NCI-H2196 (cell line): ENCODE measurements at regions not wholly inside any gene's neighbourhood (a gene's known extent, or its start where the extent isn't known, plus 50 kb on each side); places are given as distances from the start of the nearest gene placed in this dataset.
"Not testable (repeated sequence)": the region's sequence is repeated elsewhere in the genome, so short reads cannot be mapped to it uniquely, and the experiment has no call there.

Source experiments
- DNase-seq: peaks from one replicate; lab custom pipeline; 2025; ENCODE audit not compliant: unreplicated experiment; lab: John Stamatoyannopoulos, UW

DNA sequence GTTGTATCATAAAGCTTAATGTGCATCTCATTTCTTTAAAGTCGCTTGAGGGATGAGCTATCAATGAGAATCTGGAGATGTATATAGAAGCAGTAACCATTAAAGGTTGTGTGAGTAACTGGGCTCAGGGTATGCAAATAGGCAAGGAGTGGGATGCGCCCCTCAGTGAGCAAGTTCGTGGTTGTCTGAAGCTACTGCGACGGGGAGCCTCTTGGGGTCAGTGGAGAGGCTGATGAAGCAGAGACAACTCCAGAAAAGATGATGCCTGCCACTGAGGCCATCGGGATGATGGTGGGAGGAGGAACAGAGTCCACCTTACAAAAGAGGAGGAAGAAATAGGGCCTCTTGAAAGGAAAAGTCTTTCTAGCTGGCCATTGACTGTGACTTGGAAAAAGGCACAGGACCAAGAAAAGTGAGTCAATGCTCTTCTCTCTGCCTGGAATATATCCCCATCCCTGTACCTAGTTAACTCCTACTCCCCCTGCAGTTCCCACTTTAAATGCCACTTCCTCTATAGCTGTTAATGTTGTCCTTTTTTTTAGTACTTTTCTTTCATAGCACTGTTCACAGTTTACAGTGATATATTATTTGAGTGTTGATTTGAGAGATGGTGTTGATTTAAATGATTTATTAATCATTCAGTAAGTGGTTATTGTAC, 51.4 kb upstream of the LSM6 start:
- DNase-seq, result no peak

DNA sequence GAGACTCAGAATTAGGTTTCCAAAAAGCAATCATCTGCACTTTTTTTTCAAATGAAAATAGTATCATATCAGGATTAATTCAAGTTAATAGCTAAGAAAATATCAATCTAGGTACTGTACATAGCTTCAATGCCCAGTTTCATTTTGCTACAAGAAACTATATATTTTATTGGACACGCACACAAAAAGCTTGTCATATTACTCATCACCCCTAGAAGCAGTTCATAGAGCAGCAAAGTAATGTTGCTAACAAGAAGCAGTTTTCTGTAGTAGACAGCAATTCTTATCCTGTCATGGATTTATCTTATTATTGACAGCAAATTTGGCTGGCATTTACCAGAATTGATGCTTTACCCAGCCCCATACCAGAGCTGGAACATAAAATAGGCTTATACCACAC, 52.3 kb upstream of the LSM6 start:
- DNase-seq, result no peak

- no peak for DNase-seq
Observed at GRCh38 chr4:146122398-146122797, 53.1 kb upstream of the LSM6 start.

DNA sequence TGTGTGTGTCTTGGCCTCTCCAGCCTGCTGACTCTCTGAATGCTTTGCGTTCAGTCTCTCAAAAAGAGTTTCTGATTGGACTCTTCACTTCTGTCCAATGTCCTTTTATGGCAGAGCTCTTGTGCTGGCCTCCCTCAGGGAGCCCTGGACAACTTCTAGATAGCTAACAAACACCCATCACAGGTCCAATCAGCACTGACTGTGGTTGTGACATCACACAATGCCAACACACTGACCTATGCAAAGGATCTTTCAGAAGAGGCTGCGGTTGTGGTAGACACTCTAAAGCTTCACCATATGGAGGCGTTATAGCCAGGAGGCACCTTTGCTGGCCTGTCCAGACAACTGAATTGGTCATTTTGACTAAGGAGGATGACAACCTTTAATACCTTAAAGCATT, 53.8 kb upstream of the LSM6 start:
- DNase-seq, result no peak

- no peak for DNase-seq
Observed at GRCh38 chr4:146119845-146120404, 55.6 kb upstream of the LSM6 start.

DNA sequence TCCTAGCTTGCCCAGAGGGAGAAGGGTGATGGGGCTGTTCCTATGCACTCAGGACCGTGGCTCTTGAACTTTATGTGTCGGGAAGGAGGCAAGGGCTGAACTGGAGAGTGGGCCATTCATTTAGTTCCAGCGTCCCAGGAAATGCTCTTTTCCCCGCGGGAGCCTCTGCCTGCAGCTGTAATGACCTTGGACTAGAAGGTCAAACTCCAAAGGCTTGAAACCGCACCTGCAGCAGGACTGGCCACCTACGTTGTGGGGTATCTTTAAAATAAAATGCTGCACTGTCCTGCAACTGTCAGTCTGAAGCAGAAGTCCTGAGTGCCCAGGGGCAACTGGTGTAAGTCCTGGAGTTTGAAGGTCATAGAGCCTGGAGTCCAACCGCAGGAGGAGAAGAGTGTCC, 61.5 kb upstream of the LSM6 start:
- DNase-seq, result no peak

DNA sequence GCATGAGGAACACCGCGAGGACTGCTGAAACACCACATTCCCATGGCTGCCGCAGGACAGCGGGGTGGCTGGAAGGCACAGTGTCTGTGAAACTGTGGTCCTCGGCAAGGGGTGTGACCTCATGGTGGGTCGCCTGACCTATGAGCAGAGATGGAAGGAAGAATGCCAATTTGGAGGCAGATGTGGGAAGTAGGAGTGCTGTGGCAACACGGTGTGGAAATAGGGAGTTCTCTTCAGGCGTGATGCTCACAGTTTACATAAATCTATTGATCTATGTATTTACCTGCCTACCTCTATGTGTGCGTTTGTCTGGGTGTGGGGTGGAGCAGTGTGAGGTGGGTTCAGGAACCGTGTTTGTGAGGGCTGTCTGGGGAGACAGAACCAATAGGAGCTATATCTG, 62.3 kb upstream of the LSM6 start:
- DNase-seq, result no peak

DNA sequence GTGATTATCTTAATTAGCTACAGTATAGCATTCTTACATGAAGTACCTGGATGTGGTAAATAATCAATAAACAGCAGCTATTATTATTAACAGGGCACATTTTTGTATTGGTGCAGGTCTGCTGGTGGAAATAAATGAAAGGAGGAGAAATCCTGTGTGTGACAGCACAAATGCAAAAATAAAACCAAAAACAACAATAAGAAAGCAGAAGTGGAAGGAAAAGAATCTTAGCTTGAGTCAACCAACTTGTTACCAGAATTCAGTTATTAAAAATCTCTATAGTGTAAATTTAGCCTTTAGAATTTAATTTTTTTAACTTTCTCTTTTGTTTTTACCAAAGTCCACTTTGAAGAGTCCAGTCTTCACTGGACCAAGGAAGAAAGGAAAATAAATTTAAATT, 63.1 kb upstream of the LSM6 start:
- no peak for DNase-seq

- DNase-seq, result no peak
Observed at GRCh38 chr4:146110871-146111485, 64.5 kb upstream of the LSM6 start.

DNA sequence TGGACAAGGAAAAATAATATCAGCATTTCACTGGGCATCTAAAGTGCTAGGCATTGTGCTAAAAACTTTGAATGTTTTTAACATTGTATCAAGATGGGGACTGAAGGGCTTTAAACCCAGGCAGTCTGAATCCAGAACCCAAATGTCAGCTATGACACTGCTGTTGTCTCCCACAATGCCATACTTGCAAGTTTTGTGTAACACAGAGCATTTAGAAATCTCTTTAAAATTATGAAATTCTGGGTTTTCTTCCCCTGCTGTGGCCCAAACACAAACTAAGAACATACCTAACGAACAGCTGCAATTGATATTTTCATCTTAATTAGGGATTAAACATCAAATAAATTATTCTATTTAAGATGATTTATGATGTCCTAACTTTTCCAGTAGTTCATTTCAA, 66.8 kb upstream of the LSM6 start:
- no peak for DNase-seq

GRCh38 chr4:146107587-146108240, 67.8 kb upstream of the LSM6 start:
- DNase-seq, result no peak

DNA sequence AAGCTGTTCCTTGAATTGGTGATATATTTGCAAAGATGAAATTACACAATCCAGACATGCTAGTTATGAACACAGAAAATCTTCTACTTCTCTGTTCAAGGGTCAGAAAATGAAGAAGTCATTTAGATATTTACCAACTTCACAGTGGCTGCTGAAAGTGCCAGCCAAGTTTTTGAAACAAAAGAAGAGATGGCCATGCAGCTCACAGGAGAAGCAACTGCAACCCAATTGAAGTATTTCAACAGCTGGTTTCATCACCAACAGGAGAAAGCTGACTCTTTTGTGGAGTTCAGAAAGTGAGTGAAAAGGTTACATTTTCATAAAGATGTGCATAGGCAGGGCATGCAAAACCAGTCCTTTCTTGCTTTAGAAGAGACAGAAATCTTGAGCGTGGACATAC, 70.1 kb upstream of the LSM6 start:
- DNase-seq, result no peak

DNA sequence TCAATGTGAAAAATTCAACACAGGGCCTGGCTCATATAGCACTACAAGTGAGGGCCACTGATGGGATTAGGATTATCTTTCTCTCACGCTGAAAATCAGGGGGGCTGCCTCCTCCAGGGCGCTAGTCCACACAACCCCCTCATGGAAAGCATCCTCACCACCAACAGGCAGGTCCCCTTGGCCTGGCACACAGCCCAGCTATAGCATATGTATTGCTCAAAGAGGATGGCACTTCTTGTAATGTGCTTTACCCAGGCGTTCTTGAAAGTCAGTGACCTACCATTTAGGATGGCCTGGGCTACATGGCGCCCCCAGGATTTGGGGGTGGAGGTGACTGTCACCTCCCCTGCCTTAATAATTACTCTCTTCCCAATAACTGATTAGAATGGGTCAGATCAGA, 71.0 kb upstream of the LSM6 start:
- no peak for DNase-seq

- DNase-seq, result not testable (repeated sequence)
Observed at GRCh38 chr4:146104052-146104451, 71.5 kb upstream of the LSM6 start.

DNA sequence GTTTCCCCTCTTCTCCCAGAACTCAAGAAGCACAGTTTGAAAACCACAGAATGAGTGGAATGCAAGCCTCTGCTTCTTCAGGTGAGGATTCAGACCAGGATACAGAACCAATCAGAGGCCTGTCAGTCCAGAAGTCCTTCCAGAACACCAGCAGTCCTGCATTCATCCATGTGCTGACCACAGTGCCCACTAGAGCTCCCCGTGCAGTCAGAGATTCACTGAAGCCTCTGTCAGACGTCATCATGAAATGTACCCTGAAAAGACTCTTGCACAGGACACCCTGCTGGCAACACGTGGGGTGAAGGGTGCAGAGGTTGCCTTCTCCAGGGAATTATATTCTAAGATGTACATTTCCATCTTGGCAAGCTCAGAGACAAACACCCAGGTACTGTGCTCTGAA, 75.9 kb upstream of the LSM6 start:
- DNase-seq, result no peak

- DNase-seq, result no peak
Observed at GRCh38 chr4:146098978-146099377, 76.5 kb upstream of the LSM6 start.

DNA sequence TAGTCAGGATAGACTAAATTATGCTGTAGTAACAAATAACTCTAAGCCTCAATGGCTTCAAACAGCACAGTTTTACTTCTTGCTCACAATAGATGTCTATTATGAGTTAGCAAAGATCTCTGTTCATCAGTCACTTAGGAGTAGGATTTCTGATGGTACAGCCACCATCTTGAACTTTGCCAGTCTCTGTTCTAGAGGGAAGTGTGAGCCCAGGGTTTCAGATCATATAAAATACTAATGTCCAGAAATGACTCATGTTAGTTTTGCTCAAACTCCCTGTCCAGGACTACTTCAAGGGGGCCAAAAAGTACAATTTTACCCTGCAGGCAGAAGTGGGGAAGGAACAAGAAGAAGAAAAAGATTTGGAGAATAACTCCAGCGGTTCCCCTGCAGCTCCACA, 77.1 kb upstream of the LSM6 start:
- DNase-seq, result no peak

DNA sequence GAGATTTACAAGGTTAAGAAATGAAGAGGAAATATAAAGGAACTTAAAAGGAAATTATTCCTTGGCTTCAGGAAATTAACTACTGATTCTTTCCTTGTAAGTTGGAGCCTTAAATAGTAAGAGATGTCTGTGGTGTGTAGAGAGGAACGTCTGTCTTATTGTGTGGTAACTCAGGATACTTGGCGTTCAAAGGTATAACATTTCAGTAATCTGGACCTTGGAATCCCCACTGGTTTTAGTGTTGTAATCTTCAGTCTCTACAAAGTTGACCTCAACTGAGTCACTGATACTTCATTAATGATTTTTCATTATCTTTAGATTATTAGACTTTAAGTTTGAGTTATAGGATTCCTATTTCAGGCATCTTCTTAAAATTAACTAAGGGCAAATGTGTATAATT, 79.1 kb upstream of the LSM6 start:
- DNase-seq, result no peak

DNA sequence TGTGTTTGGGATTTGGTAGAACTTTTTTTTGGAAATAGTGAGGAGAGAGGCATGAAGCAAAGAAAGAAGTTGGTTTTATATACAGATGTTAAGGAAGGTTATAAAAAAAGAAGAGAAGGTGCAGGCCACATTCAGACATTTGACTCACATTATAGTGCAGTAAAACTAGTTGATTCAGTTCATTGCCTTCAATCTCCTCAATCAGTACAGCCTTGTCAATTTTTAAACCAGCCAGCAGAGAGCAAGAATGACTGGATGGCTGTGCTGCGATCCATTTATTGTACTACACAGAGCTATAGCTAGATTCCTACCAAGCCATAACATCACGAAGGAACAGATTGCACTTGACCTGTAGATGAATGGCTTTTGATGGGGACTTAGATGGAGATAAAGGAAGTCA, 79.7 kb upstream of the LSM6 start:
- DNase-seq, result no peak

- DNase-seq, result peak; percentile 41
Observed at GRCh38 chr4:146095091-146095690, 80.3 kb upstream of the LSM6 start.

DNA sequence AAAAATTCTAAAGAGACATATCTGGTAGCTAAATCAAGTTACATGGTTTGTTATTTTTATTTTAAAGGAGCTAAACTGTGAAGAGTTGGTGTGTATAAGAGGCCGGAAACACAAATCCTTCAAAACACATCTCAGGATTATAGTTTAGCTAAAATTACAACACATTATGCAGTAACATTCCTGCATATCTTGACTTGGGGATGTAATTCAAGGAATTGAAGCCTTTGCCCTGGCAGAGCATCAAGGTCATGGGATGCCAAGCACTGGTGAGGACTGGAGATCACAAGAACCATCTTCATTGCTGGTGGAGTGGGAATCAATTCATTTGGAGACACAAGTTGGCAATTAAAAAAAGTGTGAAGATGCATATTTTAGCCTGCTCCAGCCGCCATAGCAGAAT, 86.8 kb upstream of the LSM6 start:
- no peak for DNase-seq

DNA sequence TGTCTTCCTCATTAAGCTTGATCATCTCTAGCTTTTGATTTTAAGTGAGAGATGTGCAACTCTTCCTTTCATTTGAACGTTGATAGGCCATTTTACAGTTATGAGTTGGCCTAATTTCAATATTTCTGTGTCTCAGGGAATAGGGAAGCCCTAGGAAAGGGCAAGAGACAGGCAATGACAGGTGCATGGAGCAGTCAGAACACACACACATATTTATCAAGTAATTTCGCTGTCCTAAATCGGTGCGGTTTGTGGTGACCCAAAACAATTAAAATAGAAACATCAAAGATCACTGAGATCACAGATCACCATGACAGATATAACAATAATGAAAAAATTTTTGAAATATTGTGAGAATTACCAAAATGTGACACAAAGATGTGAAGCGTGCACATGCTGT, 87.7 kb upstream of the LSM6 start:
- DNase-seq, result no peak
